GM12878 (cell line): ENCODE measurements at regions not wholly inside any gene's neighbourhood (a gene's known extent, or its start where the extent isn't known, plus 50 kb on each side); places are given as distances from the start of the nearest gene placed in this dataset.

ENCODE experiments used
- ATAC-seq: fragments of 200-7000 bp; cut with Tn5 transposase; 3 replicates; pipeline ENCODE4 v1.9.1; 2020; ENCODE audit warnings: mild to moderate bottlenecking, moderate library complexity
- BruUV-seq: library from RNA; stranded (reverse); fragments of 400-500 nt; replicated peaks from 2 replicates; lab custom pipeline; 2021; lab: Mats Ljungman, UMichigan
- CTCF ChIA-PET: fragments of 300-600 bp; sonication (Branson Sonifier 250); formaldehyde crosslinking; extraction: SDS; loops from one replicate; lab custom pipeline; 2021; ENCODE audit warnings: inconsistent platforms; lab: Yijun Ruan, JAX
- POLR2A ChIA-PET: fragments of 350-600 bp; formaldehyde crosslinking; extraction: SDS; loops from one replicate; lab custom pipeline; 2021; ENCODE audit warnings: inconsistent platforms; lab: Charles Lee
- RAD21 ChIA-PET: fragments of 300-600 bp; sonication (Branson Sonifier 250); formaldehyde crosslinking; loops from one replicate; lab custom pipeline; 2023; ENCODE audit warnings: antibody characterized with exemption; ENCODE audit not compliant: unreplicated experiment; lab: Charles Lee
- SMC1A ChIA-PET: fragments of 300-600 bp; sonication (Branson Sonifier 250); formaldehyde crosslinking; loops from one replicate; lab custom pipeline; 2023; ENCODE audit not compliant: unreplicated experiment, uncharacterized antibody; lab: Charles Lee
- DNase-seq: peaks from one replicate; pipeline ENCODE4 v3.0.0-alpha.2; 2011; ENCODE audit warnings: low read depth, low spot score
- FAIRE-seq: peaks from 3 replicates; lab custom pipeline; 2011; peaks lifted over from hg19 to GRCh38; lab: Jason Lieb, UNC
- H2AFZ ChIP-seq: 2 replicates; pipeline ENCODE4 v1.6.0; 2011; ENCODE audit warnings: low read depth, low read length, control low read depth; ENCODE audit not compliant: control insufficient read depth
- H3K27ac ChIP-seq: 2 replicates; pipeline ENCODE4 v1.5.1; 2011; ENCODE audit warnings: control low read depth; ENCODE audit not compliant: control insufficient read depth, insufficient read depth
- H3K27me3 ChIP-seq, 2 experiments: replicated peaks in 1 of 2; 2 replicates each; pipeline versions ENCODE4 v1.6.0 to v1.6.1; 2011; ENCODE audit warnings: low read length in 1 of 2; ENCODE audit not compliant: control insufficient read depth in 2 of 2, insufficient read depth in 2 of 2
- H3K36me3 ChIP-seq, 2 experiments: 2 replicates each; pipeline ENCODE4 v1.5.1; 2011; ENCODE audit warnings: low read length in 1 of 2; ENCODE audit not compliant: control insufficient read depth in 2 of 2, insufficient read depth in 2 of 2
- H3K4me1 ChIP-seq: 2 replicates; pipeline ENCODE4 v1.6.1; 2011; ENCODE audit warnings: mild to moderate bottlenecking, low read length, moderate library complexity, mixed read lengths; ENCODE audit not compliant: control insufficient read depth, insufficient read depth
- H3K4me2 ChIP-seq: 2 replicates; pipeline ENCODE4 v1.6.0; 2011; ENCODE audit warnings: control low read depth; ENCODE audit not compliant: control insufficient read depth, insufficient read depth
- H3K4me3 ChIP-seq: fragments of 200-600 bp; sonication (generic); 2 replicates; pipeline ENCODE4 v1.5.1; 2016
- H3K79me2 ChIP-seq: 2 replicates; pipeline ENCODE4 v1.6.0; 2011; ENCODE audit warnings: low read length; ENCODE audit not compliant: control insufficient read depth, insufficient read depth
- H3K9ac ChIP-seq: 2 replicates; pipeline ENCODE4 v1.8.0; 2011; ENCODE audit warnings: low read length, control low read depth, mixed read lengths; ENCODE audit not compliant: control insufficient read depth, insufficient read depth
- H3K9me3 ChIP-seq: replicated peaks from 3 replicates; pipeline ENCODE4 v1.5.1; 2011; ENCODE audit warnings: mild to moderate bottlenecking, low read length; ENCODE audit not compliant: control insufficient read depth, insufficient read depth
- H4K20me1 ChIP-seq: 2 replicates; pipeline ENCODE4 v1.6.0; 2011; ENCODE audit not compliant: control insufficient read depth, insufficient read depth
- JUNB ChIP-seq: IDR thresholded peaks from 2 replicates; pipeline ENCODE4 v1.6.1; 2016; ENCODE audit warnings: antibody characterized with exemption, mild to moderate bottlenecking
- MEF2A ChIP-seq: IDR thresholded peaks from 2 replicates; pipeline ENCODE4 v1.6.1; 2011; ENCODE audit warnings: low read depth, mild to moderate bottlenecking, low read length, moderate library complexity; ENCODE audit not compliant: insufficient read depth
- MEF2B ChIP-seq: fragments of 450-650 bp; IDR thresholded peaks from 2 replicates; pipeline ENCODE4 v1.6.1; 2018; ENCODE audit warnings: mild to moderate bottlenecking, moderate library complexity; ENCODE audit not compliant: partially characterized antibody, poor library complexity, severe bottlenecking
- MYB ChIP-seq: fragments of 150-350 bp; IDR thresholded peaks from 2 replicates; pipeline ENCODE4 v1.6.1; 2014; ENCODE audit warnings: mild to moderate bottlenecking, low read depth, low read length, borderline replicate concordance
- NR2C1 ChIP-seq: fragments of 450-650 bp; IDR thresholded peaks from 2 replicates; pipeline ENCODE4 v1.6.1; 2017; ENCODE audit warnings: antibody characterized with exemption, mild to moderate bottlenecking, moderate library complexity
- NR2F1 ChIP-seq: fragments of 450-650 bp; conservative IDR thresholded peaks from 2 replicates; pipeline ENCODE4 v1.6.1; 2017; ENCODE audit warnings: mild to moderate bottlenecking
- RUNX3 ChIP-seq: IDR thresholded peaks from 2 replicates; pipeline ENCODE4 v1.6.1; 2012; ENCODE audit warnings: low read length, inconsistent platforms
- SMAD1 ChIP-seq: fragments of 450-650 bp; IDR thresholded peaks from 2 replicates; pipeline ENCODE4 v1.6.1; 2018; ENCODE audit warnings: mild to moderate bottlenecking, low read depth; ENCODE audit not compliant: partially characterized antibody
- ZBTB4 ChIP-seq: fragments of 450-650 bp; formaldehyde crosslinking; IDR thresholded peaks from 2 replicates; pipeline ENCODE4 v1.4.0; 2022; ENCODE audit warnings: mild to moderate bottlenecking, moderate library complexity
- WGBS: methylation state at CpG from one replicate; pipeline ENCODE4 v1.1.6; 2016; ENCODE audit warnings: low lambda C conversion rate; ENCODE audit not compliant: insufficient replicate concordance, insufficient coverage; ENCODE audit errors: missing lambda C conversion rate; 5-methylcytosine and 5-hydroxymethylcytosine counted together
- in situ Hi-C: fragments of 300-500 bp; cut with MboI; formaldehyde crosslinking; loops from 9 replicates; pipeline ENCODE4 v1.14.3; 2018; ENCODE audit warnings: mixed read lengths
- intact Hi-C: fragments of 100-400 bp; cut with micrococcal nuclease; formaldehyde crosslinking; loops from one replicate; pipeline ENCODE4 v1.14.2; 2022; ENCODE audit not compliant: unreplicated experiment

GRCh38 chr4:112926819-112927218, 122.6 kb upstream of the ANK2 start:
- no TSS peak for BruUV-seq
- intact Hi-C loops = no loop called here
- H3K79me2 ChIP-seq = no peaks in the 10 kb centered on the region
- RAD21 ChIA-PET = no interaction called here
- H3K4me2 ChIP-seq = no peak overlapping the region
- H3K27me3 ChIP-seq = no peaks in the 10 kb centered on the region
- POLR2A ChIA-PET = interaction anchor here (1.5 kb wide), 1 partner anchor 24 kb away, joined by 3 read pairs; no protein-coding TSS in a partner anchor
- SMC1A ChIA-PET = interaction anchor here (1.3 to 1.5 kb wide), 3 partner anchors 10 to 30 kb away, joined by 3 to 4 read pairs (median 3); no protein-coding TSS in a partner anchor
- no peaks in the 10 kb centered on the region; the same call in 2 of the 3 replicates for H3K9me3 ChIP-seq
- H3K27ac ChIP-seq = no peak overlapping the region
- peak; percentile 11 for TF ChIP-seq MEF2B
- TF ChIP-seq MEF2A = 0 out of 2 replicates have a peak, but pooled peaks have one; percentile 49
- 0 out of 2 replicates have a peak, but pooled peaks have one; percentile 18 for TF ChIP-seq RUNX3
- TF ChIP-seq ZBTB4 (CRISPR knock-in tag) = no peak
- TF ChIP-seq MYB = no peak
- peak; percentile 30; the same call in 1 of the 2 replicates for TF ChIP-seq NR2C1
- TF ChIP-seq SMAD1 = no peak
- TF ChIP-seq NR2F1 = peak; percentile 65
- TF ChIP-seq JUNB = 0 out of 2 replicates have a peak, but pooled peaks have one; percentile 14
- no peak overlapping the region for H3K4me3 ChIP-seq
- in situ Hi-C loops = no loop called here
- H3K4me1 ChIP-seq = no peaks in the 10 kb centered on the region
- no peaks in the 10 kb centered on the region for H4K20me1 ChIP-seq
- CTCF ChIA-PET = interaction anchor here (0.8 to 8.1 kb wide), 3 partner anchors 12 to 59 kb away, joined by 3 to 77 read pairs (median 16); no protein-coding TSS in a partner anchor
- FAIRE-seq (no peak), DNase-seq (no peak), ATAC-seq (peak; percentile 67)
- H2AFZ ChIP-seq = no peak overlapping the region
- no peak overlapping the region for H3K9ac ChIP-seq
- no peaks in the 10 kb centered on the region for H3K36me3 ChIP-seq
- 6% methylated on average over 1 of the region's 1 CpG for WGBS
